ENCODE measurements at regions not wholly inside any gene's neighbourhood (a gene's known extent, or its start where the extent isn't known, plus 50 kb on each side); places are given as distances from the start of the nearest gene placed in this dataset.

GRCh38 chr11:15618583-15619032 is 503.9 kb downstream of the INSC start:
- TF ChIP-seq, protein P1, sequence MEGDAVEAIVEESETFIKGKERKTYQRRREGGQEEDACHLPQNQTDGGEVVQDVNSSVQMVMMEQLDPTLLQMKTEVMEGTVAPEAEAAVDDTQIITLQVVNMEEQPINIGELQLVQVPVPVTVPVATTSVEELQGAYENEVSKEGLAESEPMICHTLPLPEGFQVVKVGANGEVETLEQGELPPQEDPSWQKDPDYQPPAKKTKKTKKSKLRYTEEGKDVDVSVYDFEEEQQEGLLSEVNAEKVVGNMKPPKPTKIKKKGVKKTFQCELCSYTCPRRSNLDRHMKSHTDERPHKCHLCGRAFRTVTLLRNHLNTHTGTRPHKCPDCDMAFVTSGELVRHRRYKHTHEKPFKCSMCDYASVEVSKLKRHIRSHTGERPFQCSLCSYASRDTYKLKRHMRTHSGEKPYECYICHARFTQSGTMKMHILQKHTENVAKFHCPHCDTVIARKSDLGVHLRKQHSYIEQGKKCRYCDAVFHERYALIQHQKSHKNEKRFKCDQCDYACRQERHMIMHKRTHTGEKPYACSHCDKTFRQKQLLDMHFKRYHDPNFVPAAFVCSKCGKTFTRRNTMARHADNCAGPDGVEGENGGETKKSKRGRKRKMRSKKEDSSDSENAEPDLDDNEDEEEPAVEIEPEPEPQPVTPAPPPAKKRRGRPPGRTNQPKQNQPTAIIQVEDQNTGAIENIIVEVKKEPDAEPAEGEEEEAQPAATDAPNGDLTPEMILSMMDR (IDR thresholded peaks at IDR 0.05) = no peak
- no peak for TF ChIP-seq POLR2A (IDR thresholded peaks at IDR 0.05)

All from right lobe of liver (tissue), 4 donors.